ENCODE measurements at regions not wholly inside any gene's neighbourhood (a gene's known extent, or its start where the extent isn't known, plus 50 kb on each side); places are given as distances from the start of the nearest gene placed in this dataset.

DNA sequence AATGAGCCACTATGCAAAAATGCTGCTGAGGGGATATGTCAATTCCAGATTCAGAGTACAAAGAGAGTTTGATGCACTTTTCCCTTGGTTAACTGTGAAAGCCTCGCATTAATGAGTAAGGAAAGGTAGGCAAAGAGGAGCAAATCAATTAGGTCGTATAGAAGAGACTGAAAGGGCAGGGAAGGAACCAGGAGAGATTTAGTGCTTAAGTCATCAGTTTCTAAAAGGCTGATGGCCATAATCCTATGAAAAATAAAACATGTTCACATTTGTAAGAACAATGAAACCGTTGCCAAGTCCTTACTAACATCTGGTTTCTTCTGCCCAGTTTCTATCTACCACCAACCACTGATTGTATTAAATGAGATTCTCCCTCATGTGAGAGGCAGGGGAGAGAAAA lies 118.4 kb upstream of the PALMD start:
- TF ChIP-seq, protein P1, sequence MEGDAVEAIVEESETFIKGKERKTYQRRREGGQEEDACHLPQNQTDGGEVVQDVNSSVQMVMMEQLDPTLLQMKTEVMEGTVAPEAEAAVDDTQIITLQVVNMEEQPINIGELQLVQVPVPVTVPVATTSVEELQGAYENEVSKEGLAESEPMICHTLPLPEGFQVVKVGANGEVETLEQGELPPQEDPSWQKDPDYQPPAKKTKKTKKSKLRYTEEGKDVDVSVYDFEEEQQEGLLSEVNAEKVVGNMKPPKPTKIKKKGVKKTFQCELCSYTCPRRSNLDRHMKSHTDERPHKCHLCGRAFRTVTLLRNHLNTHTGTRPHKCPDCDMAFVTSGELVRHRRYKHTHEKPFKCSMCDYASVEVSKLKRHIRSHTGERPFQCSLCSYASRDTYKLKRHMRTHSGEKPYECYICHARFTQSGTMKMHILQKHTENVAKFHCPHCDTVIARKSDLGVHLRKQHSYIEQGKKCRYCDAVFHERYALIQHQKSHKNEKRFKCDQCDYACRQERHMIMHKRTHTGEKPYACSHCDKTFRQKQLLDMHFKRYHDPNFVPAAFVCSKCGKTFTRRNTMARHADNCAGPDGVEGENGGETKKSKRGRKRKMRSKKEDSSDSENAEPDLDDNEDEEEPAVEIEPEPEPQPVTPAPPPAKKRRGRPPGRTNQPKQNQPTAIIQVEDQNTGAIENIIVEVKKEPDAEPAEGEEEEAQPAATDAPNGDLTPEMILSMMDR (IDR thresholded peaks at IDR 0.05; ENCODE audit: insufficient read depth, low read depth, low read length): no peak
- no peak overlapping the region for H3K4me3 ChIP-seq (ENCODE audit: low read depth, low read length)
- no peak for DNase-seq (ENCODE audit: low read depth)

DNA sequence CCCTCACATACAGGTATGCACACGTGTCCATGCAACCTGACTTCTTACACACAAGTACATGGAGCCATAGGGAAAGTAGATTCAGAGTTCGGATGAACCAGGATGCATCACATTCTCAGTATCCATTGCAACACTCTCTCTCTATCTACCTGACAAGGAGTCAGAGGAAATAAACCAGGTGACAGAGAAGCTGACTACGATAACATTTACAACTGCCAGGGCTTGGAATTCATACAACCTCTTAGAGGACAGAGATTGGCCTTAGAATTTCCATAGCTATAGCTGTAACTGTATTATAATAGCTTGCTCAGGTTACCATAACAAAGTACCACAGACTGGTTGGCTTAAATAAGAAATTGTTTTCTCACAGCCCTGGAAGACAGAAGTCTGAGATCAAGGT lies 116.9 kb upstream of the PALMD start:
- no peak for DNase-seq (ENCODE audit: low read depth)
- no peak overlapping the region for H3K4me3 ChIP-seq (ENCODE audit: low read depth, low read length)
- TF ChIP-seq, protein P1 (IDR thresholded peaks at IDR 0.05; ENCODE audit: insufficient read depth, low read depth, low read length): no peak

DNA sequence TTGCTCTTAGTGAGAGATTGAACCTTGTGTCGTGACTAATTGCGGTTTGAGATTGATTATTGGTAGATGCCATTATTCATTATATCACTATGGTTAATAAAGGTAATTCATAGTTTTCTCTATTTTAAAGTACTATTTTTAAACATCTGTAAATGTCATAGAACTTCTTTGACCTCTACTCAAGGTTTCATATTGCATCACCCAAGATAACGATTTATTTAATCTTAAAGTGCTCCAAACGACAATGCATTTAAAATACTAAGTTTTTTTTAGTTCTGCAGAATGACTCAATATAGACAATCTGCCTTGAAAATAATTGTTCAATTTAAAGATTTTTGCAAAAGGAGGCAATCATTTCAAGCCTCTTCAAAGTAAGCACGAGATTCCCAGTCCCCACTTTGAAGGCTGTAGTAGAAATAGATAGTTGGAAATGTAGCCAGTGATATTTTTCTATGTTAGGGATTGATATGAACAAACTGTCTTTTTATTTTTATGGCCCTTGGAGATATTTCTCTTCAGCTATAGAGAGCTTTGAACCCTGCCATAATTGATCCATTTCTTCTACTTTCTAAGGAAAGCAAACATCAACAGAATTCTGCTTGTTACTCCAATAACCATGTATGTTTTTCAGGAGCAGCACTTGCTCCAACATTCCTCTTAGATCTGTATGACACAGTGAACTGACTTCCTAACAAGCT lies 114.2 kb upstream of the PALMD start:
- TF ChIP-seq, protein P1 (IDR thresholded peaks at IDR 0.05; ENCODE audit: insufficient read depth, low read depth, low read length): no peak
- no peak for DNase-seq (ENCODE audit: low read depth)
- no peak overlapping the region for H3K4me3 ChIP-seq (ENCODE audit: low read depth, low read length)

DNA sequence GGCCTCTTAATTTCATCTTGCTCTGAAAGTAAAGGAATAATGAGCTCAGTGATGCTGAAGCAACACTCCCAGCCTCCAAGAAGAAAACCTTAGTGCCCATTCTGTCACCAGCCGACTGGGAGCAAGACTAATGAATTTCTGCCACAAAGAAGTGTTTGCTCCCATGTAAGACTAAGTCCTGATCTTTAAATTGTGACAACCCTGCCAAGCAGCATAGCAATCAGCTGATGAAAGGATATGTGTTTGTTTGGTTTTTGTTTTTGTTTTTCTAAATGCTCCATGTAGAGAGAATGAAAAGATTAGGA lies 113.7 kb upstream of the PALMD start:
- no peak overlapping the region for H3K4me3 ChIP-seq (ENCODE audit: low read depth, low read length)
- TF ChIP-seq, protein P1 (IDR thresholded peaks at IDR 0.05; ENCODE audit: insufficient read depth, low read depth, low read length): no peak
- no peak for DNase-seq (ENCODE audit: low read depth)

DNA sequence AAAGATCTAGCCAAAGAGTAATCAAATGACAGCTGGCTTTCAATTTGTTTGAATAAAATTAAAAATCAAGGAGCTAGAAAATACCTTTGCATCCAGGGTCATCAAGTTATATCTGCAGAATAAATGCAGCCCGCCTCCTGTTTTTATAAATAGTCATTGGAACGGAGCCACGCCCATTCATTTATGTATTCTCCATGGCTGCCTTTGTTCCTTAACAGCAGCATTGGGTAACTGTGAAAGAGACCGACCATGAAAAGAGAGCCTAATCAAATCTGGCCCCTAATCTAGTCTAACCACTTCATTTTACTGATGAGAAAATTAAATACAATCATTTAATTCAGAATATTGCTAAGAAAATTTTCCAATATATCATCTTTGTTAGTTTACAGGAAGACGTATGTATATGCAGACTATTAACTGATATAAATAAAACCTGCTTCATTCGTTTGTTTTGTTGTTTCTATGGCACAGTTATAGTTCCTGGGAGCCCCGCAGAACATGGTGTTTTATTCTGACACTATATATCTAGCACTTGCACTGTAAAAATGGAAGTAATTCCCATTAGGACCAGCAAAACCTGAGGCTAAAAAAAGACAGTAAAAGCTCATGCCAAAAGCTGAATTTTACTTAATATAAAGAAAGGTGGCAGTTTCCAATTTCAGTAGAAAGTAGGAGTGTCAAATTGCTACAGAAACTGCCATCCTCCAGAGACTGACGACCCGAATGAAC lies 111.8 kb upstream of the PALMD start:
- DNase-seq (ENCODE audit: low read depth): no peak
- no peak overlapping the region for H3K4me3 ChIP-seq (ENCODE audit: low read depth, low read length)
- TF ChIP-seq, protein P1 (IDR thresholded peaks at IDR 0.05; ENCODE audit: insufficient read depth, low read depth, low read length): no peak

DNA sequence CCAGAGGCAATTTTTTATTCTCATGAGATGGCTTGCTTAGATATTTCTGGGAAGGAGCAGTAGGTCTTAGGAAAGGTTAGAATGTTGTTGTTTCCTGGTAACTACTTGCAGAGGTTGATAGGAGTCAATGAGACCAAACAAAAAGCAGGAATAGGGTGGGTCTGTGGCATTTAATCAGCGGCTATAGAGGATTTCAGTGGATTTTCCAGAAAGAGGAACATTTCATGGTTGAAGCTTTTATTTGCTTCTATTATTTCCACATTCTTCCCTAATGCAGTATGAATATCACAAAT lies 111.3 kb upstream of the PALMD start:
- TF ChIP-seq, protein P1 (IDR thresholded peaks at IDR 0.05; ENCODE audit: insufficient read depth, low read depth, low read length): no peak
- no peak for DNase-seq (ENCODE audit: low read depth)
- H3K4me3 ChIP-seq (ENCODE audit: low read depth, low read length): no peak overlapping the region

Data from fibroblast of villous mesenchyme (primary cell).